ENCODE measurements at regions not wholly inside any gene's neighbourhood (a gene's known extent, or its start where the extent isn't known, plus 50 kb on each side); places are given as distances from the start of the nearest gene placed in this dataset.

GRCh38 chr5:162721125-162721524 is 653.6 kb downstream of the GABRG2 start:
- intact Hi-C loops (cut with micrococcal nuclease), result no loop called here
- TF ChIP-seq CTCF (IDR thresholded peaks at IDR 0.05), result no peak

GRCh38 chr5:162752612-162753011 is 684.8 kb upstream of the CCNG1 start:
- H3K36me3 Mint-ChIP-seq, result no peaks in the 10 kb centered on the region
- Histone ChIP-seq H3K9me3 (ENCODE audit: control insufficient read depth, insufficient read depth, low read length) (no peaks in the 10 kb centered on the region), H3K4me1 (ENCODE audit: control insufficient read depth, insufficient read depth, low read length) (no peaks in the 10 kb centered on the region), H3K27me3 (ENCODE audit: control insufficient read depth, insufficient read depth, low read length) (no peaks in the 10 kb centered on the region), H3K36me3 (ENCODE audit: control insufficient read depth, insufficient read depth, low read length) (no peaks in the 10 kb centered on the region), H3K4me3 (ENCODE audit: low read length) (no peak overlapping the region), H3K27ac (ENCODE audit: low read length) (no peak overlapping the region)
- H3K4me1 Mint-ChIP-seq, result no peaks in the 10 kb centered on the region
- no peak for DNase-seq
- WGBS (ENCODE audit: insufficient coverage), result 70% methylated on average over 1 of the region's 3 CpGs
- ATAC-seq, result no peak
- H3K27me3 Mint-ChIP-seq (ENCODE audit: low read depth in 2 of 2), result no peaks in the 10 kb centered on the region
- no peak overlapping the region for H3K27ac Mint-ChIP-seq
- TF ChIP-seq CTCF (IDR thresholded peaks at IDR 0.05), result no peak
- intact Hi-C loops (cut with micrococcal nuclease), result no loop called here
- H3K4me3 Mint-ChIP-seq, result no peak overlapping the region
- H3K9me3 Mint-ChIP-seq, result peaks cover 8 to 11% of the 10 kb centered on the region in 2 donors

More at GRCh38 chr5:162721125-162721524, 653.6 kb downstream of the GABRG2 start:
- H3K27me3 Mint-ChIP-seq (ENCODE audit: low read depth in 2 of 2), result no peaks in the 10 kb centered on the region
- no peaks in the 10 kb centered on the region for H3K36me3 ChIP-seq (ENCODE audit: control insufficient read depth, insufficient read depth, low read length)
- DNase-seq (no peak), ATAC-seq (no peak)
- H3K4me3 Mint-ChIP-seq, result no peak overlapping the region
- no CpG with 5 or more reads among the region's 1 CpG for WGBS (ENCODE audit: insufficient coverage)
- H3K27me3 ChIP-seq (ENCODE audit: control insufficient read depth, insufficient read depth, low read length), result no peaks in the 10 kb centered on the region
- peaks cover 9% of the 10 kb centered on the region for H3K9me3 ChIP-seq (ENCODE audit: control insufficient read depth, insufficient read depth, low read length)
- H3K36me3 Mint-ChIP-seq, result peaks cover 8% of the 10 kb centered on the region
- H3K27ac ChIP-seq (ENCODE audit: low read length), result no peak overlapping the region
- peaks cover 14 to 15% of the 10 kb centered on the region in 2 donors for H3K9me3 Mint-ChIP-seq
- H3K4me1 ChIP-seq (ENCODE audit: control insufficient read depth, insufficient read depth, low read length), result no peaks in the 10 kb centered on the region
- no peak overlapping the region for H3K4me3 ChIP-seq (ENCODE audit: low read length)
- no peaks in the 10 kb centered on the region for H3K4me1 Mint-ChIP-seq
- no peak overlapping the region for H3K27ac Mint-ChIP-seq

GRCh38 chr5:162762119-162762518 is 675.3 kb upstream of the CCNG1 start:
- no peaks in the 10 kb centered on the region for H3K36me3 ChIP-seq (ENCODE audit: control insufficient read depth, insufficient read depth, low read length)
- no peak overlapping the region for H3K4me3 ChIP-seq (ENCODE audit: low read length)
- TF ChIP-seq CTCF (IDR thresholded peaks at IDR 0.05), result no peak
- H3K27ac ChIP-seq (ENCODE audit: low read length), result no peak overlapping the region
- H3K4me1 Mint-ChIP-seq, result no peaks in the 10 kb centered on the region
- no peak overlapping the region for H3K27ac Mint-ChIP-seq
- no peaks in the 10 kb centered on the region for H3K4me1 ChIP-seq (ENCODE audit: control insufficient read depth, insufficient read depth, low read length)
- ATAC-seq (no peak), DNase-seq (no peak)
- WGBS (ENCODE audit: insufficient coverage), result 78% methylated on average over 5 of the region's 5 CpGs
- H3K27me3 Mint-ChIP-seq (ENCODE audit: low read depth in 2 of 2), result no peaks in the 10 kb centered on the region
- no peaks in the 10 kb centered on the region for H3K27me3 ChIP-seq (ENCODE audit: control insufficient read depth, insufficient read depth, low read length)
- peaks cover 7 to 13% of the 10 kb centered on the region in 2 donors for H3K9me3 Mint-ChIP-seq
- H3K9me3 ChIP-seq (ENCODE audit: control insufficient read depth, insufficient read depth, low read length), result no peaks in the 10 kb centered on the region
- no peak overlapping the region for H3K4me3 Mint-ChIP-seq
- intact Hi-C loops (cut with micrococcal nuclease), result no loop called here
- H3K36me3 Mint-ChIP-seq, result no peaks in the 10 kb centered on the region

GRCh38 chr5:162769019-162769418 is 668.4 kb upstream of the CCNG1 start:
- DNase-seq (no peak), ATAC-seq (no peak)
- intact Hi-C loops (cut with micrococcal nuclease), result no loop called here
- Histone ChIP-seq H3K27ac (ENCODE audit: low read length) (no peak overlapping the region), H3K4me1 (ENCODE audit: control insufficient read depth, insufficient read depth, low read length) (no peaks in the 10 kb centered on the region), H3K9me3 (ENCODE audit: control insufficient read depth, insufficient read depth, low read length) (no peaks in the 10 kb centered on the region), H3K4me3 (ENCODE audit: low read length) (no peak overlapping the region), H3K36me3 (ENCODE audit: control insufficient read depth, insufficient read depth, low read length) (no peaks in the 10 kb centered on the region), H3K27me3 (ENCODE audit: control insufficient read depth, insufficient read depth, low read length) (no peaks in the 10 kb centered on the region)
- Mint-ChIP-seq H3K4me1 (no peaks in the 10 kb centered on the region), H3K4me3 (no peak overlapping the region), H3K36me3 (no peaks in the 10 kb centered on the region), H3K9me3 (peaks cover 8 to 9% of the 10 kb centered on the region in 2 donors), H3K27me3 (ENCODE audit: low read depth in 2 of 2) (no peaks in the 10 kb centered on the region), H3K27ac (no peak overlapping the region)
- 79% methylated on average over 4 of the region's 4 CpGs for WGBS (ENCODE audit: insufficient coverage)
- TF ChIP-seq CTCF (IDR thresholded peaks at IDR 0.05), result no peak

Measured in natural killer cell (primary cell).